GM18951 (cell line): ENCODE measurements at regions not wholly inside any gene's neighbourhood (a gene's known extent, or its start where the extent isn't known, plus 50 kb on each side); places are given as distances from the start of the nearest gene placed in this dataset.

Experiments
- POLR2A ChIP-seq: IDR thresholded peaks from 4 replicates; pipeline ENCODE4 v1.6.1; 2011; ENCODE audit warnings: mild to moderate bottlenecking; ENCODE audit not compliant: insufficient read length, insufficient read depth; ENCODE audit errors: extremely low read depth
- in situ Hi-C: fragments of 300-500 bp; cut with MboI; formaldehyde crosslinking; loops from one replicate; pipeline ENCODE4 v1.12.0; 2022; ENCODE audit warnings: low sequenced_read_pairs, mixed read lengths, inconsistent platforms; ENCODE audit not compliant: unreplicated experiment

GRCh38 chr11:45518833-45519535 lies 146.4 kb downstream of the CHST1 start:
- no peak for TF ChIP-seq POLR2A
- in situ Hi-C loops: no loop called here

GRCh38 chr11:45518141-45518832 lies 147.1 kb downstream of the CHST1 start:
- TF ChIP-seq POLR2A: no peak
- in situ Hi-C loops: no loop called here

GRCh38 chr11:45517171-45517770 lies 148.2 kb downstream of the CHST1 start:
- in situ Hi-C loops: no loop called here
- no peak for TF ChIP-seq POLR2A

- in situ Hi-C loops: no loop called here
- TF ChIP-seq POLR2A: no peak
Measured at GRCh38 chr11:45513821-45514340, 151.5 kb downstream of the CHST1 start.

- in situ Hi-C loops: no loop called here
- no peak for TF ChIP-seq POLR2A
Measured at GRCh38 chr11:45512471-45513148, 152.8 kb downstream of the CHST1 start.

- no peak for TF ChIP-seq POLR2A
- in situ Hi-C loops: no loop called here
Measured at GRCh38 chr11:45511566-45511965, 153.9 kb downstream of the CHST1 start.

- in situ Hi-C loops: no loop called here
- no peak for TF ChIP-seq POLR2A
Measured at GRCh38 chr11:45507916-45508315, 157.5 kb downstream of the CHST1 start.

GRCh38 chr11:45503311-45503710 lies 162.1 kb downstream of the CHST1 start:
- in situ Hi-C loops: no loop called here
- no peak for TF ChIP-seq POLR2A

GRCh38 chr11:45502226-45502545 lies 163.2 kb downstream of the CHST1 start:
- no peak for TF ChIP-seq POLR2A
- in situ Hi-C loops: no loop called here

- TF ChIP-seq POLR2A: no peak
- in situ Hi-C loops: no loop called here
Measured at GRCh38 chr11:45501392-45502225, 163.8 kb downstream of the CHST1 start.

GRCh38 chr11:45500451-45500850 lies 165.0 kb downstream of the CHST1 start:
- in situ Hi-C loops: no loop called here
- TF ChIP-seq POLR2A: no peak

GRCh38 chr11:45494738-45495137 lies 170.7 kb downstream of the CHST1 start:
- in situ Hi-C loops: no loop called here
- TF ChIP-seq POLR2A: no peak
